Ishikawa (cell line): ENCODE measurements at regions not wholly inside any gene's neighbourhood (a gene's known extent, or its start where the extent isn't known, plus 50 kb on each side); places are given as distances from the start of the nearest gene placed in this dataset.

Experiments used
- CEBPB ChIP-seq: IDR thresholded peaks from 2 replicates; pipeline ENCODE4 v1.6.1; 2012
- CREB1 ChIP-seq: IDR thresholded peaks from 2 replicates; pipeline ENCODE4 v1.6.1; 2012; ENCODE audit warnings: low read depth
- EGR1 ChIP-seq: IDR thresholded peaks from 2 replicates; pipeline ENCODE4 v1.6.1; 2012
- EP300 ChIP-seq: IDR thresholded peaks from 2 replicates; pipeline ENCODE4 v1.6.1; 2012; ENCODE audit warnings: borderline replicate concordance
- FOXM1 ChIP-seq: IDR thresholded peaks from 2 replicates; pipeline ENCODE4 v1.6.1; 2012; ENCODE audit warnings: low read depth, borderline replicate concordance
- RAD21 ChIP-seq: IDR thresholded peaks from 2 replicates; pipeline ENCODE4 v1.6.1; 2012; ENCODE audit warnings: low read depth
- TAF1 ChIP-seq: IDR thresholded peaks from 2 replicates; pipeline ENCODE4 v1.6.1; 2012; ENCODE audit warnings: low read depth, mild to moderate bottlenecking
- TCF12 ChIP-seq: IDR thresholded peaks from 2 replicates; pipeline ENCODE4 v1.6.1; 2012; ENCODE audit warnings: low read depth
- TEAD4 ChIP-seq: IDR thresholded peaks from 2 replicates; pipeline ENCODE4 v1.6.1; 2012
- YY1 ChIP-seq: IDR thresholded peaks from 2 replicates; pipeline ENCODE4 v1.6.1; 2012; ENCODE audit warnings: low read depth
- ZBTB7A ChIP-seq: IDR thresholded peaks from 2 replicates; pipeline ENCODE4 v1.6.1; 2012; ENCODE audit warnings: low read depth
- TF ChIP-seq, protein P1 (sequence below): IDR thresholded peaks from 2 replicates; pipeline ENCODE4 v1.6.1; 2012
- TF ChIP-seq, protein P2 (sequence below): IDR thresholded peaks from 2 replicates; pipeline ENCODE4 v1.6.1; 2012
- TF ChIP-seq, protein P3 (sequence below): IDR thresholded peaks from 2 replicates; pipeline ENCODE4 v1.6.1; 2012; ENCODE audit warnings: low read depth, mild to moderate bottlenecking

DNA sequence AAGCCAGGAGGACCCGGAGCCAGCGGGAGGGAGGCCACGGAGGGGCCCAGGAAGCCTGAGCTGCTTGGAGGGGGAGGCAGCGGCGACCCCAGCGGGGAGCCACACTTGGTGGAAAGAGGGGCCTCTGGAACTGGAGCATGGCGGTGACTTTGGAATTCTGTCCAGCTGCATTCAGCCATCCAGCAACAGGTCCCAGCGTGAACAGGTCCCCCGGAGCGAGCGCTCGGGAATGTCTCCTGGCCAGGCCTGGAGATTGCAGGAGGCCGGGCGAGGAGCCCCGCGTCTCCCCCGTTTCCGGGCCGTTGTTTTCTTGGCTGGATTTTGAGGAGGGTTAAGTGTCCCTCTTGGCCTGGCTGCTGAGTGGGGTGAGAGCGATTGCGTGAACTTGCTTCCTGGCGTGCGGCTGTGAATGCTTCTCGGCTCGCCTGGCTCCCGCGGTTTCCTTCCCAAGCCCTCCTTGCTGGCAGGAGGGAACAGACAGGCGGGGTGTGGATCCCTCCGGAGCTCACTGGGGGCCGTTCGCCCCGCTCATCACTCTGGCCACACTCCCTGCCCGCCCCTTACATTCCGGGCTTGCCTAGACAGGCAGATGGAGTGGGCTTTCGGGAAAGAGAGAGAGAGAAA, 125.3 kb upstream of the IRX4 start:
- no peak for TF ChIP-seq RAD21

DNA sequence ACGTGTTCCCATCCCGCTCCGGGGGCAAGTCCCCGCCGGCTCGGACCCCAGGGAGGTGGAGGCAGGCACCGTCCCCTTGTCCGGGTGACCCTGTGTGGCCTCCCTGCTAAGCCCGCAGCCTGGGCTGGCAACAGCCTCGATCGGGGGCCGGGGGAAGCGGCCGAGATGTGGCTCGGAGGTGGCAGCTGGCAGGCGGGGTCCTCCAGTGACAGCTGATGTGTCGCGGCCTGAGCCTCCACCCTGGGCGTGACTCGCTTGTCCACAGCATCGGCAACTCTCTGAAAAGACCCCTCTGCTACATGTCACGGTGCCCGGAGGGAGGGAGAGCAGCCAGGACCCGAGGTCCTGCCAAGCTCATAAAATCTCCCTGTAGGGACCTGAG, 124.8 kb upstream of the IRX4 start:
- TF ChIP-seq TAF1 (no peak), EP300 (no peak), RAD21 (no peak), TCF12 (no peak)

DNA sequence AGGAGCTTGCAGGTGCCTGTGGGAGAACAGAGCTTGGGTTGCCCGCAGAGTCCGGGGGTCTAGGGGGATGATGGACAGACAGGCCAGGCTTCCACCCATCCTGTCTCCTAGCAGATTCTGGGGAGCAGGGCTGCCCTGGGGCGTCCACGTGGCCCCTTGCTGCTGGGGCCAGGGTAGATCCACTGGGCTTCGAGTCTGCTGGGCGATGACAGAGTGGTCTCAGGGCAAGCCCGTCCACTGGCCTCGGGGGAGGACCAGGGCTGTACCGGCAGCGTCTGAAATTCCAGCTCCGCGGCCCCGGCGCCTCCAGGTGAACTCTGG, 124.2 kb upstream of the IRX4 start:
- TF ChIP-seq FOXM1, result no peak
- TF ChIP-seq, protein P1, sequence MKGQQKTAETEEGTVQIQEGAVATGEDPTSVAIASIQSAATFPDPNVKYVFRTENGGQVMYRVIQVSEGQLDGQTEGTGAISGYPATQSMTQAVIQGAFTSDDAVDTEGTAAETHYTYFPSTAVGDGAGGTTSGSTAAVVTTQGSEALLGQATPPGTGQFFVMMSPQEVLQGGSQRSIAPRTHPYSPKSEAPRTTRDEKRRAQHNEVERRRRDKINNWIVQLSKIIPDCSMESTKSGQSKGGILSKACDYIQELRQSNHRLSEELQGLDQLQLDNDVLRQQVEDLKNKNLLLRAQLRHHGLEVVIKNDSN, result no peak
- TF ChIP-seq CEBPB, result no peak
- TF ChIP-seq RAD21, result no peak
- no peak for TF ChIP-seq EP300
- TF ChIP-seq TEAD4, result no peak
- TF ChIP-seq EGR1, result no peak
- no peak for TF ChIP-seq CREB1
- TF ChIP-seq ZBTB7A, result no peak
- no peak for TF ChIP-seq TAF1

DNA sequence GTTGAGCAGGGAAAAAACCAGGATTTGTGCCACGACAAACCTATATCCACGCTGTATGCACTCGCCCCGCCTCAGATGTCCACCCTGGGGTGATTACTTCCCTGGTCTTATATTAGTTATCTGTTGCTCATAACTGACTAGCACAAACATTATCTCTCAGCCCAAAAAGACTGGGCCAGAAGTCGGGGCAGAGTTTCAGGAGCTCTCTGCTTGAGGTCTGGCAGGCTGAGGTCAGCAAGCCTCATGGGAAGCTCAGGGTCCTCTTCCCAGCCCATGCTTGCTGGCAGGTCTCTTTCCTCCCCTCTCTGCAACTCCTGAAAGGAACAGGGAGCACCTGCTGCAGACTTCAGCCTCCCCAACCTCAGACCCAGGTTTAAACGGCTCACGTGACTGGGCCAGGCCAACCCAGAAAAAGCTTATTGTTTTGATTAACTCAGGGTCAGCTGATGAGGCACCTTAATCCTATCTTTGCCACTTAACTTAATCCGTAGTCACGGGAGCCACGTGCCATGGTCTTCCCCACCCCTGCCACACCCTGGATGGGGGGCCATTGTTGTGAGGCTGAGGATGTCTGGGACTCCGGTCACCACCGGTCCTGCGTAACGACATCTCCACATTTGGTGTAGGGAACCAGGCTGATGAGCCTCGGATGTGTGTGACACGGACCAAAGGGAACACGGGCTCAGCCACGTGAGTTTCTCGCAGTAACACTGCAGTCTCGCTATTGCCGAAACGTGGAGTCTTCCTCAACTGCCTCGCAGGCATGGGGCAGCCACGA, 123.7 kb upstream of the IRX4 start:
- no peak for TF ChIP-seq ZBTB7A

DNA sequence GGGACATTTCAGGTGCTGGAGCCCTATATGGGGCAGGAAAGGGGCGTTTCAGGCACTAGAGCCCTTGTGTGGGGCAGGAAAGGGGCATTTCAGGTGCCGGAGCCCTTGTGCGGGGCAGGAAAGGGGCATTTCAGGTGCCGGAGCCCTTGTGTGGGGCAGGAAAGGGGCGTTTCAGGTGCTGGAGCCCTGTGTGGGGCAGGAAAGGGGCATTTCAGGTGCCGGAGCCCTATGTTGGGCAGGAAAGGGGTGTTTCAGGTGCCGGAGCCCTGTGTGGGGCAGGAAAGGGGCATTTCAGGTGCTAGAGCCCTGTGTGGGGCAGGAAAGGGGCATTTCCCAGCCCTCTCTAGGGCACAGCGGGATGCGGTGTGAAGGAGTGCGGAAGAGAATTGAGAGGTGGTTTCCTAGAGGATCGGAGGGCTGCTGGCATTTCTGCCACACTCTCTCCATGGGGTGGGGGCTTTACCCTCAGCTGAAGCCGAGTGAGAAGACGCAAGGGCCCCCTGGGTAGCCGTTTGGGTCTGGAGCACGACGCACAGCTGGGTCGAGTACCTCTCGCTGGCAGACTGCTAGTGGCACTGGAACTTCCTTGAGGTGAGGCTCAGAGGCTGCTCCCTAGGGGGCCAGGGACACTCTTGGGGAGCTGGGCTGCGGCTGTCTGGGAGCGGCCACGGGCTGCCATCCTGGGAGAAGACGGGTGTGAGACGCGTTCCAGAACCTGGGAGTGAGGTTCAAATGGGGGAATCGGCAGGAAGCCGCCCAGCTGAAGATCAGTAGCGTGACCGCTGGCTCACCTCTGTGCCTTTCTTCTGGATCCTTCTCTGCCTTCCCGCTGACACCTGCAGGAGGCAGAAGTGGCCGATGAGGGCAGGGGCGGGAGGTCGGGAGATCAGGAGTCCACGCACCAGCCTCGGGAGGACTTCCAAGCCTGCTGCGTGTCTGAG, 122.6 kb upstream of the IRX4 start:
- TF ChIP-seq CEBPB, result no peak
- no peak for TF ChIP-seq EGR1
- TF ChIP-seq, protein P1, result no peak
- TF ChIP-seq FOXM1, result no peak
- TF ChIP-seq, protein P2, sequence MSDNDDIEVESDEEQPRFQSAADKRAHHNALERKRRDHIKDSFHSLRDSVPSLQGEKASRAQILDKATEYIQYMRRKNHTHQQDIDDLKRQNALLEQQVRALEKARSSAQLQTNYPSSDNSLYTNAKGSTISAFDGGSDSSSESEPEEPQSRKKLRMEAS, result no peak
- TF ChIP-seq ZBTB7A, result no peak
- TF ChIP-seq YY1, result no peak
- no peak for TF ChIP-seq CREB1
- TF ChIP-seq TAF1, result no peak
- TF ChIP-seq EP300, result no peak
- TF ChIP-seq TEAD4, result no peak

DNA sequence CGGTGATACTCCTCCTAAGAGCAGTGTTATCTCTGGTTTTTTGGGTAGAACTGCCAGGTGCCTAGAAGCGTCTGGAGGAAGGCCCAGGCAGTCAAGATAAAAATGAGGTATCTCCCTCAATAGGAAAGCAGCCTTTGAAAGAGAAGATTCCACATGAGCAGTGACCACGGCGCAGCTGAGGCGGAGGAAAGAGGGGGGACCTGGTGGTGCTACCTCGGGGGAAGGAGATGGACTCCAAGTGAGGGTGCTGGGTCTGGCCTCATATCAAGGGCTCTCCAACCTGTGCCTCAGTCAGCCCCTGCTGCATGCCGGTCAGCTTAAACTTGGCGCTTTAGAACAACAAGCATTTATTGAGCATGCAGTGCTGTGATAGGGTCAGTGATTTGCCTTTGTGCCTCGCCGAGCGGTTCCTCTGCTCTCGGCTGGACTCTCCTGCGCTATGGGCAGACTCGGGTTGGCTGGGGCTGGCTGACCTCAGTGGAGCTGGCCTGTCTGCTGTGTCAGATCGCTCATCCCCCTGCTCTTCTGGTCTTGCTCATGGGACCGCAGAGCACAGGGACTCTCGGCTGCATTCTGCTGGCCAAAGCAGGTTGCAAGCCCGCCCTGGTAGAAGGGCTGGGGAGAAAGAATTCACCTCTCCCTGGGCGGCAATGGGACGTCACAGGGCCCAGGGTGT, 121.1 kb upstream of the IRX4 start:
- TF ChIP-seq, protein P2, result no peak
- TF ChIP-seq CREB1 (no peak), EP300 (no peak), YY1 (no peak), TAF1 (no peak), FOXM1 (no peak), RAD21 (no peak)
- TF ChIP-seq, protein P3, sequence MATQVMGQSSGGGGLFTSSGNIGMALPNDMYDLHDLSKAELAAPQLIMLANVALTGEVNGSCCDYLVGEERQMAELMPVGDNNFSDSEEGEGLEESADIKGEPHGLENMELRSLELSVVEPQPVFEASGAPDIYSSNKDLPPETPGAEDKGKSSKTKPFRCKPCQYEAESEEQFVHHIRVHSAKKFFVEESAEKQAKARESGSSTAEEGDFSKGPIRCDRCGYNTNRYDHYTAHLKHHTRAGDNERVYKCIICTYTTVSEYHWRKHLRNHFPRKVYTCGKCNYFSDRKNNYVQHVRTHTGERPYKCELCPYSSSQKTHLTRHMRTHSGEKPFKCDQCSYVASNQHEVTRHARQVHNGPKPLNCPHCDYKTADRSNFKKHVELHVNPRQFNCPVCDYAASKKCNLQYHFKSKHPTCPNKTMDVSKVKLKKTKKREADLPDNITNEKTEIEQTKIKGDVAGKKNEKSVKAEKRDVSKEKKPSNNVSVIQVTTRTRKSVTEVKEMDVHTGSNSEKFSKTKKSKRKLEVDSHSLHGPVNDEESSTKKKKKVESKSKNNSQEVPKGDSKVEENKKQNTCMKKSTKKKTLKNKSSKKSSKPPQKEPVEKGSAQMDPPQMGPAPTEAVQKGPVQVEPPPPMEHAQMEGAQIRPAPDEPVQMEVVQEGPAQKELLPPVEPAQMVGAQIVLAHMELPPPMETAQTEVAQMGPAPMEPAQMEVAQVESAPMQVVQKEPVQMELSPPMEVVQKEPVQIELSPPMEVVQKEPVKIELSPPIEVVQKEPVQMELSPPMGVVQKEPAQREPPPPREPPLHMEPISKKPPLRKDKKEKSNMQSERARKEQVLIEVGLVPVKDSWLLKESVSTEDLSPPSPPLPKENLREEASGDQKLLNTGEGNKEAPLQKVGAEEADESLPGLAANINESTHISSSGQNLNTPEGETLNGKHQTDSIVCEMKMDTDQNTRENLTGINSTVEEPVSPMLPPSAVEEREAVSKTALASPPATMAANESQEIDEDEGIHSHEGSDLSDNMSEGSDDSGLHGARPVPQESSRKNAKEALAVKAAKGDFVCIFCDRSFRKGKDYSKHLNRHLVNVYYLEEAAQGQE, result no peak
- TF ChIP-seq, protein P1, result no peak

DNA sequence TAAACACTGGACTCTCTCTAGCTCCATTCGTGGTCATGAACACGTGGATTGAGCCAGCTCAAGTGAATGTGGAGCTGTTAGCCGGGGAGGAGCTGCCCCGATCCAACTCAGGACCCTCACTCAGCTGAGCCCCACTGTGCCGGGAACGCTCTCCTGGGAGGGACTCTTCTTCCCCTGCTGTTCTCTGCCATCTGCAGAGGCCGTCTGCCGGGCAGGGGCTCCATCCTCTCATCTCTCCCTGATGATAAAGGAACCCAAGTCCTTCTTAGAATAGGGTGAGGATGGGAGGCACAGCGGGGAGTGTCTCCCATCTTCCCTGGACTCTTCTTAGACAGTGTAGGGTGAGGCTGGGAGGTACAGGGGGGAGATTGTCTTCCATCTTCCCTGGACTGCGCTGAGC, 120.5 kb upstream of the IRX4 start:
- TF ChIP-seq EGR1, result no peak
- no peak for TF ChIP-seq YY1
- no peak for TF ChIP-seq ZBTB7A
- TF ChIP-seq, protein P2, result no peak
- TF ChIP-seq, protein P3, result no peak
- TF ChIP-seq TAF1, result no peak
- no peak for TF ChIP-seq FOXM1
- TF ChIP-seq CEBPB, result no peak
